Upper lobe of left lung (tissue), 6 donors: ENCODE measurements at regions not wholly inside any gene's neighbourhood (a gene's known extent, or its start where the extent isn't known, plus 50 kb on each side); places are given as distances from the start of the nearest gene placed in this dataset.

ENCODE experiments used
- ATAC-seq, 2 donors: fragments of 200-7000 bp; cut with Tn5 transposase; one replicate each; pipeline ENCODE4 v1.9.1; 2022; ENCODE audit warnings: mild to moderate bottlenecking in 2 of 2, moderate library complexity in 2 of 2; ENCODE audit not compliant: low FRiP score in 2 of 2
- DNase-seq, 2 donors: peaks; one replicate each; pipeline ENCODE4 v3.0.0-alpha.2; 2019 to 2020
- H3K27ac ChIP-seq, 4 donors: fragments of 200-600 bp; sonication (generic); one replicate each; pipeline ENCODE4 v1.5.1; 2016 to 2019
- H3K27me3 ChIP-seq, 4 donors: fragments of 200-600 bp; sonication (generic); one replicate each; pipeline ENCODE4 v1.5.1; 2017 to 2019
- H3K36me3 ChIP-seq, 4 donors: fragments of 200-600 bp; sonication (generic); one replicate each; pipeline ENCODE4 v1.5.1; 2016 to 2019
- H3K4me1 ChIP-seq, 4 donors: fragments of 200-600 bp; sonication (generic); one replicate each; pipeline ENCODE4 v1.5.1; 2018 to 2019
- H3K4me3 ChIP-seq, 4 donors: fragments of 200-600 bp; sonication (generic); one replicate each; pipeline ENCODE4 v1.5.1; 2017 to 2019; ENCODE audit warnings: mild to moderate bottlenecking in 2 of 4, moderate library complexity in 1 of 4
- H3K9me3 ChIP-seq, 4 donors: fragments of 200-600 bp; sonication (generic); one replicate each; pipeline ENCODE4 v1.5.1; 2018 to 2019
- EP300 ChIP-seq, 4 donors: sonication (generic); formaldehyde crosslinking; IDR thresholded peaks; one replicate each; pipeline ENCODE4 v1.5.1; 2017; ENCODE audit warnings: antibody characterized with exemption in 4 of 4, control low read depth in 2 of 4
- POLR2A ChIP-seq, 4 donors: fragments of 450-650 bp; IDR thresholded peaks; one replicate each; pipeline ENCODE4 v1.5.1; 2016 to 2017; ENCODE audit warnings: antibody characterized with exemption in 4 of 4, mild to moderate bottlenecking in 2 of 4
- POLR2AphosphoS5 ChIP-seq, 2 donors: sonication (generic); formaldehyde crosslinking; IDR thresholded peaks; one replicate each; pipeline ENCODE4 v1.5.1; 2017; ENCODE audit warnings: antibody characterized with exemption in 2 of 2
- WGBS, 2 donors: methylation state at CpG; one replicate each; pipeline ENCODE4 v1.1.5; 2017 to 2018; 5-methylcytosine and 5-hydroxymethylcytosine counted together
- TF ChIP-seq, protein P1 (sequence below), 6 experiments: fragments of 450-650 bp in 4 of 6; fragments of 200-600 bp in 2 of 6; sonication (generic) in 2 of 6; IDR thresholded peaks; one replicate each; pipeline ENCODE4 v1.5.1; 2016 to 2019; ENCODE audit warnings: antibody characterized with exemption in 6 of 6
- donor health status: DM: no; HTN: no; CAD: no; lungs with moderate emphysema.
- donor health status: DM: no; HTN: yes; CAD: no; lungs with severe emphysema.

DNA sequence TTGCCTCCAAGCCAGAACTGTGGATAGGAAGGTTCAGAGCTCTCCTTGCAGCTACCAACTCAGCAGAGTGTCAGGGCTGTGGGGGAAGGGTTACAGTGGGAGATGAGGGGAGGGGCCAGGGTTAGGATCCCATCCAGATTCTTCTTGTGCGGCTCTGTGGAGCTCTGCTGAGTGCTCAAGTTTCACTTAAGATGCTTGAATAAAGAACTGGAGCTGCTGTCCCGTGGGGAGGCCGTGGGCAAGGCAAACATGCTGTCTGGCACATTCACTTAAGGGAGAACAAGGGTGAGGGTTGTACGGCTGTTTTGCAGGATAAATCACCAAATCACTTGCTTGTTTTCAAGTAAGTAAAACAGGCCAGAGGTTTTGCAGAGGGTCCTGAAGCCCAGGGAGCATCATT, 197.1 kb downstream of the FAM76B start:
- H3K27me3 ChIP-seq: no peaks in the 10 kb centered on the region
- no peak for ATAC-seq
- H3K4me3 ChIP-seq: no peak overlapping the region
- H3K36me3 ChIP-seq: no peaks in the 10 kb centered on the region
- DNase-seq: peak in 1 of 2 donors; percentile 21
- WGBS, 2 donors: 39 to 62% methylated on average over 4 of the region's 4 CpGs
- TF ChIP-seq EP300 (IDR thresholded peaks at IDR 0.05): no peak
- no peak for TF ChIP-seq POLR2A (IDR thresholded peaks at IDR 0.05)
- no peak for TF ChIP-seq POLR2AphosphoS5 (IDR thresholded peaks at IDR 0.05)
- TF ChIP-seq, protein P1, sequence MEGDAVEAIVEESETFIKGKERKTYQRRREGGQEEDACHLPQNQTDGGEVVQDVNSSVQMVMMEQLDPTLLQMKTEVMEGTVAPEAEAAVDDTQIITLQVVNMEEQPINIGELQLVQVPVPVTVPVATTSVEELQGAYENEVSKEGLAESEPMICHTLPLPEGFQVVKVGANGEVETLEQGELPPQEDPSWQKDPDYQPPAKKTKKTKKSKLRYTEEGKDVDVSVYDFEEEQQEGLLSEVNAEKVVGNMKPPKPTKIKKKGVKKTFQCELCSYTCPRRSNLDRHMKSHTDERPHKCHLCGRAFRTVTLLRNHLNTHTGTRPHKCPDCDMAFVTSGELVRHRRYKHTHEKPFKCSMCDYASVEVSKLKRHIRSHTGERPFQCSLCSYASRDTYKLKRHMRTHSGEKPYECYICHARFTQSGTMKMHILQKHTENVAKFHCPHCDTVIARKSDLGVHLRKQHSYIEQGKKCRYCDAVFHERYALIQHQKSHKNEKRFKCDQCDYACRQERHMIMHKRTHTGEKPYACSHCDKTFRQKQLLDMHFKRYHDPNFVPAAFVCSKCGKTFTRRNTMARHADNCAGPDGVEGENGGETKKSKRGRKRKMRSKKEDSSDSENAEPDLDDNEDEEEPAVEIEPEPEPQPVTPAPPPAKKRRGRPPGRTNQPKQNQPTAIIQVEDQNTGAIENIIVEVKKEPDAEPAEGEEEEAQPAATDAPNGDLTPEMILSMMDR (IDR thresholded peaks at IDR 0.05): no peak
- H3K9me3 ChIP-seq: no peaks in the 10 kb centered on the region
- no peaks in the 10 kb centered on the region for H3K4me1 ChIP-seq
- H3K27ac ChIP-seq: no peak overlapping the region

DNA sequence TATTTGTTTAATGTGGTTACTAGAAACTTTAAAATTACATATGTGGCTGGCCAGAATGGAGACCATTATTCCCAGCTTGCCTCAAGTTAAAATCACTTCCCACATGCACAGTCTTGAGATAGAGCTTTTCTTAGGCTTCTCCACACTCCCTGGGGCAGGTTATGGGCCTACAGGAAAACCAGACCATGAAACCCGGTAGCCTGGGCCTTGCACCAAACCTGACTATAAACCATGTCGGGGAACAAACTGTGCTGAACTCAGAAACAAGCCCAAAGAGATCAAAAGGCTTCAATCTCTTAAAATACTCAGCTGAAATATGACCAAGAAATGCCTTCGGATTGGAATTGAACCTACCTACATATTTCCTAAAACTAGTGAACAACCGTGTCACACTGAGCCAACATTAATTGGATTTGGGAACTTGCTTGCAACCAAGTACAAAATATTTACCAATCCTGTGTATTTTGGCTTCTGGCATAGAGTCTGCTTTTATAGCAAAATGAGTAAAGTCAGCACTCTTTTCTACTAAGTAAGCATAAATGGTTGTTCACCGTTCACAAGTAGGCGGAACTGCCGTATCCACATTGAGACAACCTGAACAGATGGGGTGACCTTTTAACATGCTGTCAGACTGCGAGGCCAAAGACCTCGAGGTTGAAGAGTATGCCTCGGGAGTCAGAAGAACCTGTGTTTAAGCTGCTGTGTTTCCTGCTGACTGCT, 199.5 kb downstream of the FAM76B start:
- DNase-seq: no peak
- ATAC-seq: no peak
- TF ChIP-seq, protein P1 (IDR thresholded peaks at IDR 0.05): no peak
- TF ChIP-seq EP300 (IDR thresholded peaks at IDR 0.05): no peak
- TF ChIP-seq POLR2A (IDR thresholded peaks at IDR 0.05): no peak
- TF ChIP-seq POLR2AphosphoS5 (IDR thresholded peaks at IDR 0.05): no peak
- Histone ChIP-seq H3K4me1 (no peaks in the 10 kb centered on the region), H3K9me3 (no peaks in the 10 kb centered on the region), H3K27me3 (no peaks in the 10 kb centered on the region), H3K27ac (no peak overlapping the region), H3K4me3 (no peak overlapping the region), H3K36me3 (no peaks in the 10 kb centered on the region)
- WGBS, 2 donors: 62 to 76% methylated on average over 10 of the region's 10 CpGs

DNA sequence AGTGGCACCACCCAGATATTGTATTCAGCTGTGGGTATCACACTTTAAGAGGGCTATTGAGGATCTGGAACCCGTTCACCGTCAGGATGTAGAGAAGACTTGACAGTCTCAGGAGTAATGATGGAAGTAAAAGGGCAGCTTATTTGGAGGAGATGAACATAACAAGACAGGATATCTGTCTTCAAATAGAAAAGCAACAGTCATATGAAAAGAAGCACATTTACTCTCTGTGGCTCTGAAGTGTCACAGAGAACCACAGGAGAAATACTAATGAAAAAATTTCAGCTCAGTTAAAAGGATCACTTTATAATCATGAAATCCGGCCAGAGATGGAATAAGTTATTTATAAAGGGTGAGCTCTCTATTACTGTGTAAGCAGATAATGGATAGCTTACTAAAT, 200.8 kb downstream of the FAM76B start:
- ATAC-seq: no peak
- Histone ChIP-seq H3K4me1 (no peaks in the 10 kb centered on the region), H3K27me3 (no peaks in the 10 kb centered on the region), H3K36me3 (no peaks in the 10 kb centered on the region), H3K9me3 (no peaks in the 10 kb centered on the region), H3K4me3 (no peak overlapping the region), H3K27ac (no peak overlapping the region)
- no peak for TF ChIP-seq POLR2AphosphoS5 (IDR thresholded peaks at IDR 0.05)
- TF ChIP-seq, protein P1 (IDR thresholded peaks at IDR 0.05): no peak
- no peak for TF ChIP-seq EP300 (IDR thresholded peaks at IDR 0.05)
- no peak for TF ChIP-seq POLR2A (IDR thresholded peaks at IDR 0.05)
- DNase-seq: no peak
- WGBS, 2 donors: 81 to 88% methylated on average over 3 of the region's 3 CpGs

- ATAC-seq (no peak), DNase-seq (no peak)
- WGBS, 2 donors: 83 to 90% methylated on average over 4 of the region's 4 CpGs
- Histone ChIP-seq H3K27me3 (no peaks in the 10 kb centered on the region), H3K4me3 (no peak overlapping the region), H3K9me3 (no peaks in the 10 kb centered on the region), H3K4me1 (no peaks in the 10 kb centered on the region), H3K36me3 (no peaks in the 10 kb centered on the region), H3K27ac (no peak overlapping the region)
- TF ChIP-seq POLR2AphosphoS5 (IDR thresholded peaks at IDR 0.05) (no peak), EP300 (IDR thresholded peaks at IDR 0.05) (no peak), POLR2A (IDR thresholded peaks at IDR 0.05) (no peak)
- TF ChIP-seq, protein P1 (IDR thresholded peaks at IDR 0.05): no peak
These were observed 202.9 kb downstream of the FAM76B start for GRCh38 chr11:95586661-95587060.

GRCh38 chr11:95586155-95586554, 203.4 kb downstream of the FAM76B start:
- ATAC-seq (no peak), DNase-seq (no peak)
- Histone ChIP-seq H3K4me3 (no peak overlapping the region), H3K36me3 (no peaks in the 10 kb centered on the region), H3K27me3 (no peaks in the 10 kb centered on the region), H3K4me1 (no peaks in the 10 kb centered on the region), H3K9me3 (no peaks in the 10 kb centered on the region), H3K27ac (no peak overlapping the region)
- WGBS, 2 donors: 90 to 92% methylated on average over 1 of the region's 1 CpG
- TF ChIP-seq EP300 (IDR thresholded peaks at IDR 0.05): no peak
- no peak for TF ChIP-seq POLR2A (IDR thresholded peaks at IDR 0.05)
- TF ChIP-seq, protein P1 (IDR thresholded peaks at IDR 0.05): no peak
- no peak for TF ChIP-seq POLR2AphosphoS5 (IDR thresholded peaks at IDR 0.05)
